NCI-H524 (cell line): ENCODE measurements at regions not wholly inside any gene's neighbourhood (a gene's known extent, or its start where the extent isn't known, plus 50 kb on each side); places are given as distances from the start of the nearest gene placed in this dataset.
"Not testable (repeated sequence)": the region's sequence is repeated elsewhere in the genome, so short reads cannot be mapped to it uniquely, and the experiment has no call there.

Source experiments
- DNase-seq, 2 experiments: peaks; one replicate each; lab custom pipeline; 2025; lab: John Stamatoyannopoulos, UW

GRCh38 chr3:191076903-191077552 lies 122.0 kb upstream of the OSTN start:
- DNase-seq, result no peak

GRCh38 chr3:191074511-191074910 lies 124.5 kb upstream of the OSTN start:
- DNase-seq, result no peak

- DNase-seq, result no peak
Measured at GRCh38 chr3:191070762-191071403, 128.2 kb upstream of the OSTN start.

DNA sequence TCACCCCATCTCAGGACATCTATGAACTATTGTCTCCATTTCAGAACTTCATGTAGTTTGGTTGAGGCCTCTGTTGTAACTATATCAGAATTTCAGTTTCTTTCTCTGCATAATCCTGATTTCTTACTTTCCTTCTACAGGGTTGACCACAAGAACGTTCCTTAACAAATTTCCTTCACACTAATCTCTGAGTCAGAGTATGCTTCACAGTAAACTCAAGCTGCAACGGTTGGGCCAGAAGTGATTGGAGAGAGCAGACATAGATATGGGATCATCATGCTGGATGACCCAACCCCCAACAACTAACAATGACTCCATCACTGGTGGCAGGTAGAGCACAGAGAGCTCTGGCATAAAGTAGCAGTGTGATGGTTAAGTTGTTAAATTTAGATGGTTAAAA lies 128.8 kb upstream of the OSTN start:
- DNase-seq, result no peak

GRCh38 chr3:191068946-191069813 lies 129.9 kb upstream of the OSTN start:
- no peak for DNase-seq

DNA sequence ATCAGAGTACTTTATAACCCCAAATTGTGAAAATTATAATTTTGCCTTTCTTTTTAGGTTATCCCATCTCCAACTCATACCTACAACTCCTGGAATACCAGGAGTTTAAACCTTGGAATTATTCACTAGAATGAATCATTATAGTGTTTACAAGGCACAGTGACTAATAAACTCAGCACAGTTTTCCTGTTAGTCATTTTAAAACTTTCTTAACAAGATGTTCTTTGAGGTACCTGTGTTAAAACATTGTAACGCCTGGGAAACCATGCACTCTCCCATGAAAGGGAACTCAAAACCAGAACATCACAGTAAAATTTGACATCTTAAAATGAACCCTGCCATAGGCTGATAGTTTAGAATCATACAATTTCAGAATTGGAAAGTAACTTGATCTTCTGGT lies 132.4 kb upstream of the OSTN start:
- no peak for DNase-seq

DNA sequence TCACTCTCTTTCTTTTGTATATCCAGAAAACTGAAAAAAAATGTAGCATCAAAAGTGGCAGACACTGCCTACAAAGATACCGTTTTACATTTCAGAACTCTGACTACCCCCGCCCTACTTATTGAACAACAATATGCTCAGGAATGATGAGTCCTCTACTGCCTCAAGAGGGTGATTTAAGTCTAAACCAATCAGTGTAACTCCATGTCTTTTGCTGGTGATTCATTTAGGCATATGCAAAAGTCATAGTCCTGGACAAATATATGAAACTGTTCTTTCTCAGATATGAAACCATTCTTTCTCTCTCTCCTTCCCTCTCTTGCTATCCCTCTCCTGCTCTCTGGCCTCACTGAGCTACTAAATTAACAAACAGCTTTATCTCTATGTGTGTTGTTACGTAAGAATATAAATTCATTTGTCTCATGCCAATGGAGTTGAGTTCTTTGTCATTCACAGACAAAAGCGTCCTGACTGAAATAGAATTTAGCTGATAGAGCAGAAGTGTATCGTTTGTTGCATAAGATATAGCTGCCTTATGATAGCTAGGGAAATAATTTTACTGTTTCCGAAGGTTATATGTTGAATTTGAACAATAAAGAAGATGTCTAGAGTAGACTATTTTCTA lies 133.7 kb upstream of the OSTN start:
- peak in 1 of 2 experiments; percentile 11 for DNase-seq

- peak in 1 of 2 experiments; percentile 47 for DNase-seq
Measured at GRCh38 chr3:191051037-191051436, 148.0 kb upstream of the OSTN start.

DNA sequence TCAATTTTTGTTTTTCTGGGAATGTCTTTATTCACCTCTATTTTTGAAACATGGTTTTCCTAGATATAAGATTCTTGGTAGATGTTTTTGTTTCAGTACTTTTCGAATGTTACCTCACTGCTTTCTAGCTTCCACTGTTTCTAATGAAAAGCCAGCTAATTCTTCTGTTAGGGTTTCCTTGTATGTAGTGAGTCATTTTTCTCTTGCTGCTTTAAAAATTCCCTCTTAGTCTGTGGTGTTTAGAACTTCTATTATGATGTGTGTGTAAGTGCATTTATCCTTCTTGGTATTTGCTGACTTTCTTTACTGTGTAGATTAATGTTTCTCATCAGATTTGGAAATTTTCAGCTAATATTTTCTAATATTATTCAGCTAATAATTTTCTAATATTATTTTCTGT lies 151.1 kb upstream of the OSTN start:
- DNase-seq, result no peak

GRCh38 chr3:191030929-191031328 lies 168.1 kb upstream of the OSTN start:
- no peak for DNase-seq

- no peak for DNase-seq
Measured at GRCh38 chr3:191030491-191030890, 168.0 kb upstream of the GMNC start.

DNA sequence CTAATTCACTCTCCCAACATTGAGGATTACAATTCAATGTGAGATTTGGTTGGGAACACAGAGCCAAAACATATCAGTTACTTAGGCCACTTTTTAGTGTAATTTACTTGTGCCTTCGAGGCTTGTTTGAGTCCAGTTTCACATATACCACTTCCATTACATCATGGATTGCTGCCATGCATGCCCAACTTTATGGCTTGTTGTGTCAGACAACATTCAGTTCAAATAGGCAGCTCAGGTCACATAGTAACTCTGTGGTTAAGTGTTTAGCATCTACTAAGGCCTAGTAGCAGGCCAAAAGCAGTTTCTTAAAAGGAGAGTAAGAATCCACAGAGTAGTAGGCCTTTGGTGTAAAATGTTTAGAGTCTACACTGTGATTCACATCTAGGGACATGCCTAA lies 164.3 kb upstream of the GMNC start:
- no peak for DNase-seq

- DNase-seq, result no peak
Measured at GRCh38 chr3:191020730-191021396, 158.4 kb upstream of the GMNC start.

DNA sequence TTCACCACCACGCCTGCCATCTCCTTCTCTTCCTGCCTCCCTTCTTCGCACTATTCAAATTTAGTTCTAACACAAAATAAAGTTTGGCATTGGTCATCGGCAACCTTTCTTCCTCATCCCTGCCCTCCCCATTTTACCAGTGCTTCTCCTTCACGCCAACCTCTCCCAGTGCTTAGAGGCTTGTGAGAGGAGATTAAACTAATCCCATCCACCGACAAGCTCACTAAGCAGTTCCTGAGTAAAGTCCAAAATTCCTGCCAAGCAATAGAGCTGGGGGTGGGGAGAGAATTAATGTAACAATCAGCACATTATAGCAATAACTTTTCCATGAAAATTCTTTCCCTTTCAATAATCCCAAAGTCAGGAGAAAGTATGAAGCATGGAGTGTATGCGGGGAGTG lies 157.4 kb upstream of the GMNC start:
- peak; percentile 41 to 68 for DNase-seq

GRCh38 chr3:191015960-191016359 lies 153.5 kb upstream of the GMNC start:
- not testable (repeated sequence) for DNase-seq

- no peak for DNase-seq
Measured at GRCh38 chr3:191008074-191008473, 145.6 kb upstream of the GMNC start.

- DNase-seq, result no peak
Measured at GRCh38 chr3:191005790-191006189, 143.3 kb upstream of the GMNC start.

DNA sequence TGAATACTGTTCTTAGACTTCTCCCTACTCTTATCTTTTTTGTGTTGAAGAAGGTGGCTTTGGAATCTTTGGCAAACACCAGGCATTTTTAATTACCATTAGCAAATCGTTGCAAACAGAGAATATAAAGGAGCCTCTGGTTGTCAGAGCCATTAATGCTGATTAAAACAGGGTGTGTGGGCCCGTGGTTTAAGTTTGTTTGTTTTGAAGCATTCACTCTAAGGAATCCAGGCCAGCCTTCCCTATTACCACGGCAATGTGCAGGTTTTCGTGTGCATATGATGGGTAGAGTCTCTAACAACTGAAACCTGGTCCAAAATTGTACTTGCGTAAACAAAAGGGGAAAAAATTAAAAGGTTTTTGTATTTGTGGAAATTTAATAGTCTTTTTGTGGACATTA lies 141.2 kb upstream of the GMNC start:
- no peak for DNase-seq

- DNase-seq, result no peak
Measured at GRCh38 chr3:190996181-190996775, 133.8 kb upstream of the GMNC start.

- no peak for DNase-seq
Measured at GRCh38 chr3:190995156-190995555, 132.7 kb upstream of the GMNC start.

GRCh38 chr3:190990898-190991297 lies 128.4 kb upstream of the GMNC start:
- no peak for DNase-seq

- no peak for DNase-seq
Measured at GRCh38 chr3:190989218-190989617, 126.7 kb upstream of the GMNC start.
